Activated T-helper 9 cell treated with anti-CD3 and anti-CD28 coated beads, Interleukin-2, amount 50 U/mL, for 16 hours (primary cell): ENCODE measurements at regions not wholly inside any gene's neighbourhood (a gene's known extent, or its start where the extent isn't known, plus 50 kb on each side); places are given as distances from the start of the nearest gene placed in this dataset.
"Not testable (repeated sequence)": the region's sequence is repeated elsewhere in the genome, so short reads cannot be mapped to it uniquely, and the experiment has no call there.

Experiments
- DNase-seq: peaks from one replicate; pipeline ENCODE4 v3.0.0-alpha.2; 2020; ENCODE audit warnings: low read depth

GRCh38 chr5:101647861-101648260 is 648.2 kb downstream of the SLCO4C1 start:
- no peak for DNase-seq

GRCh38 chr5:101643794-101644193 is 652.3 kb downstream of the SLCO4C1 start:
- DNase-seq: no peak

- DNase-seq: no peak
Measured at GRCh38 chr5:101637599-101637998, 658.5 kb downstream of the SLCO4C1 start.

GRCh38 chr5:101627770-101628169 is 668.3 kb downstream of the SLCO4C1 start:
- DNase-seq: not testable (repeated sequence)

- DNase-seq: no peak
Measured at GRCh38 chr5:101626572-101626971, 669.5 kb downstream of the SLCO4C1 start.

GRCh38 chr5:101611039-101611438 is 685.0 kb downstream of the SLCO4C1 start:
- no peak for DNase-seq

GRCh38 chr5:101608322-101608721 is 687.8 kb downstream of the SLCO4C1 start:
- no peak for DNase-seq

- DNase-seq: no peak
Measured at GRCh38 chr5:101605700-101606099, 690.4 kb downstream of the SLCO4C1 start.

- DNase-seq: no peak
Measured at GRCh38 chr5:101600614-101601013, 695.5 kb downstream of the SLCO4C1 start.

GRCh38 chr5:101590384-101590783 is 687.3 kb upstream of the ST8SIA4 start:
- DNase-seq: no peak

- no peak for DNase-seq
Measured at GRCh38 chr5:101585366-101585765, 682.3 kb upstream of the ST8SIA4 start.

GRCh38 chr5:101580591-101580990 is 677.5 kb upstream of the ST8SIA4 start:
- DNase-seq: no peak

- no peak for DNase-seq
Measured at GRCh38 chr5:101574017-101574416, 670.9 kb upstream of the ST8SIA4 start.

GRCh38 chr5:101561018-101561417 is 657.9 kb upstream of the ST8SIA4 start:
- DNase-seq: no peak

- no peak for DNase-seq
Measured at GRCh38 chr5:101543780-101544179, 640.7 kb upstream of the ST8SIA4 start.

- DNase-seq: no peak
Measured at GRCh38 chr5:101539315-101539714, 636.2 kb upstream of the ST8SIA4 start.

GRCh38 chr5:101535626-101536025 is 632.5 kb upstream of the ST8SIA4 start:
- no peak for DNase-seq

GRCh38 chr5:101534491-101535110 is 631.5 kb upstream of the ST8SIA4 start:
- no peak for DNase-seq

GRCh38 chr5:101532430-101532829 is 629.3 kb upstream of the ST8SIA4 start:
- no peak for DNase-seq

- DNase-seq: no peak
Measured at GRCh38 chr5:101531026-101531425, 627.9 kb upstream of the ST8SIA4 start.

- DNase-seq: not testable (repeated sequence)
Measured at GRCh38 chr5:101529094-101529493, 626.0 kb upstream of the ST8SIA4 start.

GRCh38 chr5:101520417-101520816 is 617.3 kb upstream of the ST8SIA4 start:
- DNase-seq: no peak

GRCh38 chr5:101517795-101518194 is 614.7 kb upstream of the ST8SIA4 start:
- DNase-seq: no peak

GRCh38 chr5:101515721-101516120 is 612.6 kb upstream of the ST8SIA4 start:
- no peak for DNase-seq
